Esophagus muscularis mucosa (tissue), 4 donors: ENCODE measurements at regions not wholly inside any gene's neighbourhood (a gene's known extent, or its start where the extent isn't known, plus 50 kb on each side); places are given as distances from the start of the nearest gene placed in this dataset.

Source experiments
- DNase-seq: peaks from one replicate; pipeline ENCODE4 v3.0.0-alpha.2; 2017; ENCODE audit errors: extremely low spot score
- H3K27ac ChIP-seq, 4 donors: fragments of 200-600 bp; sonication (generic); replicated peaks in 1 of 4; 1 replicate in 3 of 4; 2 replicates in 1 of 4; pipeline ENCODE4 v1.5.1; 2016 to 2019; ENCODE audit warnings: mild to moderate bottlenecking in 1 of 4
- H3K27me3 ChIP-seq, 4 donors: fragments of 200-600 bp; sonication (generic); one replicate each; pipeline versions ENCODE4 v1.5.1 to v1.6.0; 2016 to 2019
- H3K36me3 ChIP-seq, 4 donors: fragments of 200-600 bp; sonication (generic); one replicate each; pipeline ENCODE4 v1.5.1; 2016 to 2019
- H3K4me1 ChIP-seq, 4 donors: fragments of 200-600 bp; sonication (generic); one replicate each; pipeline ENCODE4 v1.5.1; 2016 to 2019
- H3K4me3 ChIP-seq, 4 donors: fragments of 200-600 bp; sonication (generic); 1 replicate in 2 of 4; 2 replicates in 2 of 4; pipeline ENCODE4 v1.5.1; 2016 to 2019; ENCODE audit warnings: mild to moderate bottlenecking in 4 of 4, moderate library complexity in 1 of 4
- H3K9me3 ChIP-seq, 4 donors: fragments of 200-600 bp; sonication (generic); 1 replicate in 3 of 4; 2 replicates in 1 of 4; pipeline ENCODE4 v1.5.1; 2016 to 2019
- EP300 ChIP-seq: sonication (generic); formaldehyde crosslinking; IDR thresholded peaks from one replicate; pipeline ENCODE4 v1.6.1; 2017; ENCODE audit warnings: antibody characterized with exemption
- POLR2A ChIP-seq: fragments of 450-650 bp; IDR thresholded peaks from one replicate; pipeline ENCODE4 v1.6.1; 2017; ENCODE audit warnings: antibody characterized with exemption, moderate library complexity, mild to moderate bottlenecking, low read depth
- POLR2AphosphoS5 ChIP-seq, 2 donors: sonication (generic); formaldehyde crosslinking; IDR thresholded peaks; one replicate each; pipeline ENCODE4 v1.6.1; 2017; ENCODE audit warnings: antibody characterized with exemption in 2 of 2
- WGBS: methylation state at CpG from one replicate; pipeline ENCODE4 v1.1.5; 2018; 5-methylcytosine and 5-hydroxymethylcytosine counted together
- intact Hi-C: fragments of 100-400 bp; cut with DNase I; formaldehyde crosslinking; loops from one replicate; pipeline ENCODE4 v1.15.1; 2023
- TF ChIP-seq, protein P1 (sequence below), 3 experiments: fragments of 200-600 bp in 2 of 3; fragments of 450-650 bp in 1 of 3; sonication (generic) in 2 of 3; IDR thresholded peaks; one replicate each; pipeline ENCODE4 v1.5.1; 2017 to 2019; ENCODE audit warnings: antibody characterized with exemption in 3 of 3, mild to moderate bottlenecking in 2 of 3, moderate library complexity in 1 of 3

DNA sequence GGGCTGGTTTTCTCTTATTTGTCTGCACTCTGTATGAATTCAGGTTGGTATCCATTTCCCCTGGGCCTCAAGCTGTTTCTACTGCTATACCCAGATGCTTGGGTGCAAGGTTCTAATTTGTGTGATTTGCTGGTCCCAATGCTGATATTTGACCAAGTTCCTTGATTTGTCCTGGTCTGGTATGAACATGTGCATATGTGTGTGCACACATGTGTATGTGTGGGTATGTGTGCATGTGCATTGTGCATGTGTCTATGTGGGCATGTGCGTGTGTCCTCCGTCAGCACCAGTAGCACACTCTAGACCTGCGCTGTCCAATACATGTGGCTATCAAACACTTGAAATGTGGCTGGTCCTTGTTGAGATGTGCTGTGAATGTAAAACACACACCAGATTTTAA, 102.4 kb upstream of the TSPAN2 start:
- no peak overlapping the region for H3K4me3 ChIP-seq
- no peaks in the 10 kb centered on the region for H3K36me3 ChIP-seq
- intact Hi-C loops: no loop called here
- TF ChIP-seq, protein P1, sequence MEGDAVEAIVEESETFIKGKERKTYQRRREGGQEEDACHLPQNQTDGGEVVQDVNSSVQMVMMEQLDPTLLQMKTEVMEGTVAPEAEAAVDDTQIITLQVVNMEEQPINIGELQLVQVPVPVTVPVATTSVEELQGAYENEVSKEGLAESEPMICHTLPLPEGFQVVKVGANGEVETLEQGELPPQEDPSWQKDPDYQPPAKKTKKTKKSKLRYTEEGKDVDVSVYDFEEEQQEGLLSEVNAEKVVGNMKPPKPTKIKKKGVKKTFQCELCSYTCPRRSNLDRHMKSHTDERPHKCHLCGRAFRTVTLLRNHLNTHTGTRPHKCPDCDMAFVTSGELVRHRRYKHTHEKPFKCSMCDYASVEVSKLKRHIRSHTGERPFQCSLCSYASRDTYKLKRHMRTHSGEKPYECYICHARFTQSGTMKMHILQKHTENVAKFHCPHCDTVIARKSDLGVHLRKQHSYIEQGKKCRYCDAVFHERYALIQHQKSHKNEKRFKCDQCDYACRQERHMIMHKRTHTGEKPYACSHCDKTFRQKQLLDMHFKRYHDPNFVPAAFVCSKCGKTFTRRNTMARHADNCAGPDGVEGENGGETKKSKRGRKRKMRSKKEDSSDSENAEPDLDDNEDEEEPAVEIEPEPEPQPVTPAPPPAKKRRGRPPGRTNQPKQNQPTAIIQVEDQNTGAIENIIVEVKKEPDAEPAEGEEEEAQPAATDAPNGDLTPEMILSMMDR (IDR thresholded peaks at IDR 0.05): no peak
- TF ChIP-seq POLR2AphosphoS5 (IDR thresholded peaks at IDR 0.05) (no peak), EP300 (no peak), POLR2A (no peak)
- no peak overlapping the region for H3K27ac ChIP-seq
- H3K27me3 ChIP-seq: peaks cover 0 to 6% (median 0%) of the 10 kb centered on the region in 4 donors
- peaks cover 0 to 14% (median 3%) of the 10 kb centered on the region in 4 donors for H3K4me1 ChIP-seq
- WGBS: 88% methylated on average over 3 of the region's 3 CpGs
- no peaks in the 10 kb centered on the region for H3K9me3 ChIP-seq
- peak; percentile 26 for DNase-seq

- TF ChIP-seq, protein P1 (IDR thresholded peaks at IDR 0.05): no peak
- TF ChIP-seq POLR2AphosphoS5 (IDR thresholded peaks at IDR 0.05) (no peak), POLR2A (no peak), EP300 (no peak)
- H3K4me3 ChIP-seq: no peak overlapping the region
- H3K9me3 ChIP-seq: no peaks in the 10 kb centered on the region
- 84% methylated on average over 3 of the region's 3 CpGs for WGBS
- peaks cover 0 to 6% (median 0%) of the 10 kb centered on the region in 4 donors for H3K27me3 ChIP-seq
- intact Hi-C loops: no loop called here
- H3K36me3 ChIP-seq: no peaks in the 10 kb centered on the region
- H3K27ac ChIP-seq: no peak overlapping the region
- peak; percentile 31 for DNase-seq
- peaks cover 0 to 21% (median 3%) of the 10 kb centered on the region in 4 donors for H3K4me1 ChIP-seq
These were observed 101.4 kb upstream of the TSPAN2 start for GRCh38 chr1:115190540-115191170.

- no peak overlapping the region for H3K27ac ChIP-seq
- DNase-seq: peak; percentile 74
- H3K4me1 ChIP-seq: peaks cover 0 to 25% (median 5%) of the 10 kb centered on the region in 4 donors
- intact Hi-C loops: no loop called here
- peaks cover 0 to 6% (median 0%) of the 10 kb centered on the region in 4 donors for H3K27me3 ChIP-seq
- no peaks in the 10 kb centered on the region for H3K36me3 ChIP-seq
- TF ChIP-seq POLR2A (no peak), POLR2AphosphoS5 (IDR thresholded peaks at IDR 0.05) (no peak), EP300 (no peak)
- TF ChIP-seq, protein P1 (IDR thresholded peaks at IDR 0.05): no peak
- WGBS: 69% methylated on average over 5 of the region's 5 CpGs
- no peak overlapping the region for H3K4me3 ChIP-seq
- no peaks in the 10 kb centered on the region for H3K9me3 ChIP-seq
These were observed 100.7 kb upstream of the TSPAN2 start for GRCh38 chr1:115189814-115190539.

- intact Hi-C loops: no loop called here
- peaks cover 0 to 29% (median 13%) of the 10 kb centered on the region in 4 donors for H3K4me1 ChIP-seq
These were observed 99.5 kb upstream of the TSPAN2 start for GRCh38 chr1:115188680-115189395.

More at GRCh38 chr1:115188680-115189395, 99.5 kb upstream of the TSPAN2 start:
- Histone ChIP-seq H3K27me3 (no peaks in the 10 kb centered on the region), H3K9me3 (no peaks in the 10 kb centered on the region), H3K4me3 (no peak overlapping the region), H3K36me3 (no peaks in the 10 kb centered on the region), H3K27ac (no peak overlapping the region)
- WGBS: 87% methylated on average over 4 of the region's 4 CpGs
- DNase-seq: peak; percentile 42
- TF ChIP-seq, protein P1 (IDR thresholded peaks at IDR 0.05): no peak
- no peak for TF ChIP-seq EP300
- TF ChIP-seq POLR2A: no peak
- TF ChIP-seq POLR2AphosphoS5 (IDR thresholded peaks at IDR 0.05): no peak
